ENCODE measurements at regions not wholly inside any gene's neighbourhood (a gene's known extent, or its start where the extent isn't known, plus 50 kb on each side); places are given as distances from the start of the nearest gene placed in this dataset.
A peak's percentile ranks its signal among the peaks of the same experiment; 100 is the strongest.
"Not testable (repeated sequence)": the region's sequence is repeated elsewhere in the genome, so short reads cannot be mapped to it uniquely, and the experiment has no call there.

DNA sequence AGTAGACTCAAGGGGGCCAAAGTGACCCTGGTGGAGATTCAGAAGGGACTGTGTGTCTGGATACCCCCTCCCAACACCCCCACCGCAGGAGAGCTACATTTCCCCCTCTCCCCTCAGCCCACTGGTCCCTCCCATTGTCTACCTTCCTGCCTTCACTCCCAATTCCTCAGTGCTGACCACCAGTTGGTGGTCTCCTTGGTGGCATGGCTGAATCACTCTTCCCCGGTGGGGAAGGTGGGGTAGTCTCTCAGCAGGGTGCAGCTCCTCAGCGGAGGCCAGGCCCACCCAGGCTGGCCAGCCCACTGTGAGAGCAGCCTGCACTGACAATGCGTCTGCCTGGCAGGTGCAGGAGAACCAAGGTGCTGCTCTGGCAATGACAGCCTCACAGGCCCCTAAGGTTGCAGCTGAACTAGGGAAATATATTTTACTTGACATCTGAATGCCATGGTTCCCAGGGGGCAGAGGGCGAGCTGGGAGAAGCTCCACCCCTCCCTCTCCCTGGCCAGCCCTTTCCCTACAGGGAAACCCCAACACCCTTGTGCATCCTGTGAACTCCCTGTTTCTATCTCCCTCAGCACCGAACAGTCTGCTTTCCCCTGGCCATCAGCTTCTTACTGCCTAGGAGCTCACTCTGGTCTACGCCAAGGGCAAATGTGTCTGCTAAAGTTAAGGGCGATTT is 62.6 kb upstream of the PAX8 start:
- Mint-ChIP-seq H3K36me3 (ENCODE audit: low read depth, unreplicated experiment) (peaks cover 3% of the 10 kb centered on the region), H3K4me3 (ENCODE audit: unreplicated experiment) (no peak overlapping the region), H3K27me3 (ENCODE audit: low read depth, unreplicated experiment) (peaks cover 12% of the 10 kb centered on the region), H3K9me3 (ENCODE audit: unreplicated experiment) (peaks cover 6% of the 10 kb centered on the region), H3K27ac (ENCODE audit: unreplicated experiment) (no peak overlapping the region), H3K4me1 (ENCODE audit: low read depth, unreplicated experiment) (peaks cover 23% of the 10 kb centered on the region)
- H2AFZ ChIP-seq (ENCODE audit: low read depth, low read length), result no peak overlapping the region
- no peak overlapping the region for H3K9ac ChIP-seq (ENCODE audit: low read length)
- peaks cover 8% of the 10 kb centered on the region for H3K4me1 ChIP-seq (ENCODE audit: insufficient read depth, low read length)
- no peaks in the 10 kb centered on the region for H3K9me3 ChIP-seq (ENCODE audit: insufficient read depth, low read depth, low read length)
- H3K4me2 ChIP-seq (ENCODE audit: low read length), result no peak overlapping the region
- no peak overlapping the region for H3K27ac ChIP-seq (ENCODE audit: low read depth, low read length)
- no peaks in the 10 kb centered on the region for H3K36me3 ChIP-seq (ENCODE audit: insufficient read depth, low read length)
- FAIRE-seq (no peak), DNase-seq (ENCODE audit: low read depth) (no peak)
- TF ChIP-seq EZH2 (IDR thresholded peaks at IDR 0.05; ENCODE audit: insufficient read depth, low read length) (no peak), CTCF (IDR thresholded peaks at IDR 0.05; ENCODE audit: insufficient read depth, low read depth, low read length) (no peak)
- H4K20me1 ChIP-seq (ENCODE audit: insufficient read depth, low read length), result no peaks in the 10 kb centered on the region
- H3K4me3 ChIP-seq (ENCODE audit: insufficient read depth, low read depth, low read length), result no peak overlapping the region
- no peaks in the 10 kb centered on the region for H3K27me3 ChIP-seq (ENCODE audit: insufficient read depth, low read length)
- H3K79me2 ChIP-seq (ENCODE audit: insufficient read depth, low read length), result no peaks in the 10 kb centered on the region

- no peak overlapping the region for H3K27ac Mint-ChIP-seq (ENCODE audit: unreplicated experiment)
- Histone ChIP-seq H2AFZ (ENCODE audit: low read depth, low read length) (no peak overlapping the region), H3K79me2 (ENCODE audit: insufficient read depth, low read length) (no peaks in the 10 kb centered on the region), H4K20me1 (ENCODE audit: insufficient read depth, low read length) (no peaks in the 10 kb centered on the region), H3K4me3 (ENCODE audit: insufficient read depth, low read depth, low read length) (no peak overlapping the region), H3K4me1 (ENCODE audit: insufficient read depth, low read length) (no peaks in the 10 kb centered on the region), H3K9me3 (ENCODE audit: insufficient read depth, low read depth, low read length) (no peaks in the 10 kb centered on the region), H3K9ac (ENCODE audit: low read length) (no peak overlapping the region), H3K27ac (ENCODE audit: low read depth, low read length) (no peak overlapping the region), H3K4me2 (ENCODE audit: low read length) (no peak overlapping the region), H3K27me3 (ENCODE audit: insufficient read depth, low read length) (no peaks in the 10 kb centered on the region), H3K36me3 (ENCODE audit: insufficient read depth, low read length) (no peaks in the 10 kb centered on the region)
- FAIRE-seq (no peak), DNase-seq (ENCODE audit: low read depth) (no peak)
- no peak overlapping the region for H3K4me3 Mint-ChIP-seq (ENCODE audit: unreplicated experiment)
- peaks cover 6% of the 10 kb centered on the region for H3K9me3 Mint-ChIP-seq (ENCODE audit: unreplicated experiment)
- TF ChIP-seq CTCF (IDR thresholded peaks at IDR 0.05; ENCODE audit: insufficient read depth, low read depth, low read length) (no peak), EZH2 (IDR thresholded peaks at IDR 0.05; ENCODE audit: insufficient read depth, low read length) (no peak)
- H3K36me3 Mint-ChIP-seq (ENCODE audit: low read depth, unreplicated experiment), result peaks cover 3% of the 10 kb centered on the region
- peaks cover 13% of the 10 kb centered on the region for H3K4me1 Mint-ChIP-seq (ENCODE audit: low read depth, unreplicated experiment)
- peaks cover 13% of the 10 kb centered on the region for H3K27me3 Mint-ChIP-seq (ENCODE audit: low read depth, unreplicated experiment)
These were observed 59.1 kb upstream of the PAX8 start for GRCh38 chr2:113337809-113338208.

- FAIRE-seq; H2AFZ ChIP-seq (ENCODE audit: low read depth, low read length); H3K4me3 Mint-ChIP-seq (ENCODE audit: unreplicated experiment); H3K9me3 Mint-ChIP-seq (ENCODE audit: unreplicated experiment); H3K4me2 ChIP-seq (ENCODE audit: low read length); H3K27ac Mint-ChIP-seq (ENCODE audit: unreplicated experiment); H3K79me2 ChIP-seq (ENCODE audit: insufficient read depth, low read length); H3K9me3 ChIP-seq (ENCODE audit: insufficient read depth, low read depth, low read length); H3K4me3 ChIP-seq (ENCODE audit: insufficient read depth, low read depth, low read length); H3K4me1 ChIP-seq (ENCODE audit: insufficient read depth, low read length); H3K27me3 ChIP-seq (ENCODE audit: insufficient read depth, low read length); H3K9ac ChIP-seq (ENCODE audit: low read length); H3K27ac ChIP-seq (ENCODE audit: low read depth, low read length); H4K20me1 ChIP-seq (ENCODE audit: insufficient read depth, low read length); H3K36me3 Mint-ChIP-seq (ENCODE audit: low read depth, unreplicated experiment); H3K36me3 ChIP-seq (ENCODE audit: insufficient read depth, low read length): not testable (repeated sequence)
- H3K4me1 Mint-ChIP-seq (ENCODE audit: low read depth, unreplicated experiment), result peaks cover 10% of the 10 kb centered on the region
- peak; percentile 34 for DNase-seq (ENCODE audit: low read depth)
- peaks cover 13% of the 10 kb centered on the region for H3K27me3 Mint-ChIP-seq (ENCODE audit: low read depth, unreplicated experiment)
These were observed 57.3 kb upstream of the PAX8 start for GRCh38 chr2:113336040-113336439.
